GM23248 (cell line): ENCODE measurements at regions not wholly inside any gene's neighbourhood (a gene's known extent, or its start where the extent isn't known, plus 50 kb on each side); places are given as distances from the start of the nearest gene placed in this dataset.

Experiments used
- EZH2 ChIP-seq: fragments of 200-600 bp; sonication (generic); IDR thresholded peaks from 2 replicates; pipeline ENCODE4 v1.6.1; 2018; ENCODE audit warnings: antibody characterized with exemption, mild to moderate bottlenecking; ENCODE audit not compliant: insufficient read depth, poor library complexity, severe bottlenecking
- EZH2phosphoT487 ChIP-seq: fragments of 200-600 bp; sonication (generic); IDR thresholded peaks from 2 replicates; pipeline ENCODE4 v1.6.1; 2018; ENCODE audit warnings: antibody characterized with exemption, moderate library complexity, mild to moderate bottlenecking, low read depth; ENCODE audit not compliant: insufficient read depth

GRCh38 chr4:11625211-11625610 is 196.5 kb upstream of the HS3ST1 start:
- no peak for TF ChIP-seq EZH2
- TF ChIP-seq EZH2phosphoT487, result no peak
